NCI-H748 (cell line): ENCODE measurements at regions not wholly inside any gene's neighbourhood (a gene's known extent, or its start where the extent isn't known, plus 50 kb on each side); places are given as distances from the start of the nearest gene placed in this dataset.

Experiments used
- DNase-seq: peaks from one replicate; lab custom pipeline; 2025; ENCODE audit not compliant: unreplicated experiment; lab: John Stamatoyannopoulos, UW

DNA sequence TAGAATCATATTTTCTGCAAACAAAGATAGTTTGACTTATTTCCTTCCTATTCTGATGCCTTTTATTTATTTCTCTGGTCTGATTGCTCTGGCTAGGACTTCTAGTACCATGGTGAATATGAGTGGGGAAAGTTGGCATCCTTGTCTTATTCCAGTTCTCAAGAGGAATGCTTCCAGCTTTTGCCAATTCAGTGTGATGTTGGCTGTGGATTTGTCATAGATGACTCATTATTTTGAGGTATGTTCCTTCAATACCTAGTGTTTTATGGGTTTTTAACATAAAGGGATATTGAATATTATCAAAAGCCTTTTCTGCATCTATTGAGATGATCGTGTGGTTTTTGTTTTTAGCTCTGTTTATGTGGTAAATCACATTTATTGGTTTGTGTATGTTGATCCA, 139.4 kb upstream of the CNTN1 start:
- no peak for DNase-seq

DNA sequence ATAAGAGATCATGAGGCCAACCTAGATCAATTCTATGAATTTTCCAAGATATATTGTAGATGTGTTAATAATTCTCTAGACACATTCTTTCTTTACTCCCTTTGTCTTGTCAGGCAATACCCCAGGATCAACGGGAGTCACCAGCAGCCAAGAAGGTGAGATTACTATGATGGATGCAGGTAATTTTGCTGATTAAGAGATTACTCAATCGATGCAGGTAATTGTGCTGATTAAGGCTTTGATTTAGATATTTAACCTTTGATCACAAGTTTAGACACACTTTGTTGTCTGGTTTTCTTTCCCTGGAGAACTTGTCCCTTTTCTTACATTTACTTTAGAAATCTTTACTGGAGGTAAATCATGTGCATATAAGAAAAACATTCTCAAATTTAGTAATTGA, 134.3 kb upstream of the CNTN1 start:
- no peak for DNase-seq

DNA sequence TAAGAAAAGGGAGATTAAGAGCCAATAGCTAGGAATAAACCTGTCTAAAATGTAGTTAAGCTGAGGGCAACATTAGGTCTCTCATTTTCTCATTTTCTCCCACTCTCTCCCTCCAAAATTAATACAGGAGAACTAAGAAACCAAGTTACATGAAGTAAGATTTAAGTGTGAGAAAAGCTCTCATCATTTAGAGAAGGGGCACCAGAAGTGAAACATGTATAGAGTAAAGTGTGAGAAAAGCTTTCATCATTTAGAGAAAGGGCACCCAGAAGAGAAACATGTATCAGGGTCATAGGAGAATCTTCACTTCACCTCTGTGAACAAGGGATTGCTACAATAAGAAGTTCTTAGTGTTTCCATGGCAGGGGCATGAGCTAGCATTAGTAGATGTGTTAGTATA, 132.4 kb upstream of the CNTN1 start:
- no peak for DNase-seq

DNA sequence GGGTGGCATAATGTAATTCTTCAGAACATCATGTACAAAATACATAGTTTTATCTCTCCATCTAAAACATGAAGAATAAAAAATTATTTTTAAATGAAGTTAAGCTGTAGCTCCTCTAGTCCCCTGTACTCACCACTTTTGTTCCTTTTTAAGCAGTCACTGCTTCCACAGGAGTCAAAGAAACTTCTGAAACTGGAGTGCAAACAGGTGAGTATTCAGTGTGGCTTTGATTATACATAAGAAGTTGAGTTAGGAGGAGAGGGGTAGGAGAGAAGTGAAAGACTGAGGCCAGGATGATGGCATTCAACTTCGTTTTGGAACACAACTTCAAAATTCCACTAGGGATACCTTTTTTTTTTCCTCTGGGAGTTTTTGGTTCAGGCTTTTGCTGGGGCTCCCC, 131.4 kb upstream of the CNTN1 start:
- no peak for DNase-seq

DNA sequence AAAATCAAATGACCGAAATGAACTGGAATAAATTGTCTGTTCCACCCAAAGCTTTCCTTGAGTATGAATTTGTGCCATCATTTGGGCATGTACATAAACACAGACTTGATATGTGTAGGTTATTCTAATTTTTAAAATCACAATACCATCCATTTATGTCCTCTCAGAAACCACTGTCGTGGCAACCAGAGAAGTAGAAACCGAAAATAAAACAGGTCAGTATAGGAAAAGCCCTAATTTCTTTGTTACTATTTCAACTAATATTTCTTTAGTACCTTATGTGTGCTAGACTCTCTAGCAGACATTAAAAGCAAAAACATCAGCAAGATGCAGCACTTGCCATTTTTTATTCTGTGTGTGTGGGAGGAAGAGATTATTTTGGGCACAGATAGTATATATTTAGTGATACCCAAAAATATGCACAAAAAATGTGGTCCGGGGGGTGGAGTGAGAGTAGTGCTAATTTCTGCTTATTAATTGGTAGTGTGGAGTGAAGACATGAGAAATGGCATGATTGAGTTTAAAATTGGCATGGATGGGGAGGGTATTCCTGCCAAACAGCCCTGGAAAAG, 130.8 kb upstream of the CNTN1 start:
- DNase-seq, result no peak

DNA sequence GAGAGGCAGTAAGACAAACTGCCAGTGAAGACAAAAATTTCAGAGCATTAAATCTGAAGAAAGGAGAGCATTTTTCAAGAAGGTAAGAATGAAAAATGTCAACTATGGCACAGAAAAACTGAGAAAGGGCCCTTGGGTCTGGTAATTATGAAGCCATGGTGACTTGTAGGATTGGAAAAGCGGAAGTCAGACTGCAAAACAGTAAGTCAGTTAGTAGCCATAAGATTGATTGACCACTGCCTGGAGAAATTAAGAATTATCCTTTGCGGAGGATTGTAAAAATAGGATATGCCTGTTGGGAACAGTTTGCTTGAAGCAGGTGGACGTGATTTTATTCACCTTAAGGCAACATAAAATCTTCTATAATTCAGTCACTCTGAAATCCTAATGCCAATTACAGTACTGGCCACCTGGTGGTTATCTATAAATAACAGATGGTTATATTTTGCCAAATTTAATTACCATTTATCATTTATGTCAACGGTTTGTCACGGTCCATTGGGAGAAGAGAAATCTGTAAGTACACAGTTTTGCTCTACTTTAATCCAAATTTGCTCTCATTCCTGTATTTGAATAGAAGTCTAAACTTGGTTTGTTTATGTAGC, 127.1 kb upstream of the CNTN1 start:
- no peak for DNase-seq

DNA sequence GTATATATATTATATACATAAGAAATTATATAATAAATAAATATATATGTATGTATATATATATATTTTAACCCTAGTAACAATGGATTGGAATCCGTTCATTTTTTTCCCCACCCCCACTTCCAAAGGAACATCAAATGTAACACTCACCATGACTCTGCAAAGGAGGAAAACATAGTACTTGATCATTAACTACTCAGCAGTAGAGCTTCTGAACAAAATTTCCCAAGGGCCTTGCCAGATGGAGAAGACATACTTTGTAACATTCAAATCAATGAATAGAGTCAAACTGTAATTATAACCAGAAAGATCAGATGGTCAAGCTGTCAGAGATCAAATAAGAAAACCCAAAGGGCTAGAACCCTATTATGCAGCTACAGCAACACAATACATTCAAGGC, 126.0 kb upstream of the CNTN1 start:
- peak; percentile 35 for DNase-seq

DNA sequence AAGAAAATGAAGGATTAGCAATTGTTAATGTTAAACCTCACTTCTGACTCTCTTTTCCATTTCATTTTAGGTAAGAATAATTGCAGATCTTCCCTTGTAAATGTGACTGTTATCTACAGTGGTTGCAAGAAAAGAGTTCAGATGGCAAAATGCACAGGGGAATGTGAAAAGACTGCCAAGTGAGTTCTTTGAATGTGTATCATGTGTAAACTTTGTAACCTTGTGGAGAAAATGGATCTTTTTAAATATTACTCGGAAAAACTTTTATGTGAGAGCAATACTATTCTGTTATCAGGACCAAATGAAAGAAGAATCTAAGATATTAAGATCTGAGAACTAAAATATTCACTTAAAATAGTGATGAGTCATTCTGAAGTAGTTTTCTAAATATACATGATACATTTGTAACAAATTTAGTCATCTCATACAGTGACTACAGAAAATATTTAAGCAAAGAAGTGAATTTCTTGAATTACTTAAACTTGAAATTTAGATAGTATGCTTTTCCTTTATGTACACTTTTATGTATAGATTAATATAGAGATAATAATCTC, 122.5 kb upstream of the CNTN1 start:
- no peak for DNase-seq

DNA sequence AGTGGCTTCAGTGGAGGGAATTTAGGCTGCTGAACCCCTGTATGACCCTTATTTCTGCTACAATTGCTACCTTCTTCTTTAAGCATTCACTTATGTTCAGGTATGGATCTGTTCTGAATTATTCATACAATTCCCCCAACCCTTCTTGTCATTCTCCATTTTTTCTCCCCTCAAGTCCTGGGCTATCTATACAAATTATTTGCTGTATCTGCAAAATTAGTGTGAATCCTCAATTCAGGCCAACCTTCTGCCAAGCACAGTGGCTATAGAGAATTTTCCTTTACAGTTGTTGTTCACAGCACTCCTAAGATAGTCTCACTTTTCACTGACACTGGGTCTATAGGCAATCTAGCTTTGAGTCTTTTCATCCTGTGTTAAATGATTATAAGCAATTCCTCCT, 119.2 kb upstream of the CNTN1 start:
- DNase-seq, result no peak

DNA sequence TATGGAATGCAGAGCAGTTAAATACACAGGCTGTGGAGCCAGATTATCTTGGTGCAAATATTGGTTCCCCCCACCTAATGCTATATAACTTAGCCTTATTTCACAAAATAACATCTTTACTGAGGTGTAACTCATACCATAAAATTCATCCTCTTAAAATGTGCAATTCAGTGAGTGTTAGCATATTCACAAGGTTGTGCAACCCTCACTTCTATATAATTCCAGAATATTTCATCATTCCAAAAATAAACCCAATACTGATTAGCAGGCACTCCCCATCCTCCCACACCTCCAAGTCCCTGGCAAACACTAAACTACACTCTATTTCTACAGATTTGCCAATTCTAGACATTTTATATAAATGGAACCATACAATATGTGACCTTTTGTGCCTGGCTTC, 116.3 kb upstream of the CNTN1 start:
- DNase-seq, result no peak

DNA sequence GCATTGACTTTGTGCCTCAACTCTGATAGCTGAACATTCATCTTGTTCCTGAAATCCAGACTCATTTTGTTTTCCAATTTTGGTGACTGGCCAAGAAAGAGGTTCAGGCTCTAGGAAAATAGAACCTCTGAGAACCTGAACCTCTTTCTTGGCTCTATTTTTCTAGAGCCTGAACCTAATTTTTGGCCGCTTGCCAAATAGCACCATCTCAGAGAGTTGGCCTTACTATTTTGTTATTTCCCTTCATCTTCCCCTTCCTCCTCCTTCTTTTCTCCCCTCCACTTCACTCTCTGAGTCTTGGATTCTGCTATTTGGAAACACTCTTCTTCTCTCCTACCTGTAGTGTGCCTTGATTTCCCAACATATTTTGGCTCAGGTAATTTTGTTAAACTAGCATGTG, 114.4 kb upstream of the CNTN1 start:
- no peak for DNase-seq

DNA sequence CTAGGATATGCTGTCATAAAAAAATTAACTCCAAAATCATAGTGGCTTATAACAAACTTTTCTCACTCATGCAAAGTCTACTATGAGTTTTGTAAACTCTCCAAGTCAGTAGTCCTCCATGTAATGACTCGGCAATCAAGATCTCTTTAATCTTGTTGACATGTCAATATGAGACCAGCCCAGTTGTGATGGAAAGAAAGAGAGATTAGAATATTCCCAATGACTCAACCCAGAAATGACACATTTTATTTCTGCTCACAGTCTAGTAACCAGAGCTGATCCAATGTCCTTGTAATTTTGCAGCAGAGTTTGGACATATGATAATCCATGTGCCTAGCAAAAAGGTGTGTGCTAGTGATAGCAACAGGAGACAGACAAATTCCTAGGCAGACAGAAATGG, 112.6 kb upstream of the CNTN1 start:
- DNase-seq, result no peak

DNA sequence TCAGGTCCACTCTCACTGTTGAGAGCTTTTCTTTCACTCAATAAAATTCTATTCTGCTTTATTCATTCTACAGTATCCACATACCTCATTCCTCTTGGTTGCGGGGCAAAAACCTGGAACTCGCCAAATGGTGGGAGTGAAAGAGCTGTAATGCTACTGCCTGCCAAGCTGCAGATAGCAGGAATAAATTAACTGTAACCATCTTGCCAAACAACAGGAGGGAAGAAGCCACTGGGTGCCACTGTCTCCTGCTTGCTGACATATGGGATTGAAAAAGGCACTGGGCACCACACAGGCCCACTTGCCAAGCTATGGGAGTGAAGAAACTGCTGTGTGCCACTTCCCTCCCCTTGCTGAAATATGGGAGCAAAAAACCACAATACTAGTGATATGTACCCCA, 111.9 kb upstream of the CNTN1 start:
- DNase-seq, result no peak

DNA sequence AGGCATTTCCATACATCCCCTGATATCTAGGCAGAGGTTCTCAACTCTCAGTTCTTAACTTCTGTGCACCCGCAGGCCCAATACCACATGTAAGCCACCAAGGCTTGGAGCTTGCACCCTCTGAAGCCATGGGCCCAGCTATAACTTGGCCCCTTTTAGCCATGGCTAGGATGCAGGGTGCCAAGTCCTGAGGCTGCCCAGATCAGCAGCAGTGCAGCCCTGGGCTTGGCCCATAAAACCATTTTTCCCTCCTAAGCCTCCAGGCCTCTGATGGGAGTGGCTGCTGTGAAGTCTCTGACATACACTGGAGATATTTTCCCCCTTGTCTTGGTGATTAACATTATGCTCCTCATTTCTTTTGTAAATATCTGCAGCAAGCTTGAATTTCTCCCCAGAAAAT, 110.3 kb upstream of the CNTN1 start:
- no peak for DNase-seq

DNA sequence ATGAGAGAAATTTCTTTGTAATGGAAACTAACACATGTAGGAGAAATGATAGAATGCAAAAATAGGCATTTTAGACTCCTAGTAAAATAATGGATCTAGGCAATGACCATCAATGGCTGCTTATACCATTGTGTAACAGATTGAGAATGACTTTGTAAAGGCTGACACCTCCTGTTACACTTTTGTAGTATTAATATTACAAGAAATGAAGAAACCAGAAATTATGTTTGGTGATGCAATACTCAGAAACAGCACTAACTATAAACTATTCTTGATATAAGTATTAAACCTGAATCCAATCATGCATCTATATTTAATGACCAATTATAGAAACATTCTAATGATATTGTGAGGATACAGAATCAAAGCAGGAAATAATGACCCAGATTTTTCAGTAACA, 108.5 kb upstream of the CNTN1 start:
- no peak for DNase-seq

DNA sequence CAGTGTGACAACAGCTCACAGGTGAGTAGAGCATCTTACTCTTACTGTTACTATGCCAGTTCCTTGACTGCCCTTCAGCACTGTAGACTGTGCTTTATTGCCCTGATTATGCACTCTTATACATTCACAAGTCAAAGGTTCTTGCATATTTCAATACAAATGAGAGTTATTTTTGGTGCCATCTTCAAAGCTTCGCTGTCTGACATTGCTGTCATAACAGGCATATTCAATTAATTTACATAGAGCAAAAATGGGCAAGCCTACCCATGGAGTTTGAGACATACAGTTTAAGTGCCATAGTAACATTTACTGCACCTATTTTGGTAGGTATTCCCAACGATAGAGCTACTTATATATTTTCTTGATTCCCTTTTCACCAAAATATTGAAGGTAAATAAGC, 107.5 kb upstream of the CNTN1 start:
- no peak for DNase-seq

DNA sequence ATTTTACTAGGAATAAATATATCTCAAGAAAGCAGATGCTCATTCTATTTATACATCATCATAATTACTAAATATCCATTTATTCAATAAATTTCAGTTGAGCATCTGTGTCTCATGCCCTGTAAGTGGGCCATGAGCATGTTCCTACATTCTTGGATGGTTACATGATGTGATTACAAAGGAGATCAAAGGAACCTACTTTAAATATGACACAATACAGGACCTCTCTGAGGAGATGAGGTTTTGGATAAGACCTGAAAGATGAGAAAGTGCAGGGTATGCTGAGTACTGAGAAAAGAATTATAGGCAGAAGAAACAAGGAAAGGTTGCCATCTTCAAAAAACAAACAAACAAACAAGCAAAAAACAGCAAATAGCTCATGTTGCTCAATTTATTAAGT, 105.4 kb upstream of the CNTN1 start:
- DNase-seq, result no peak

DNA sequence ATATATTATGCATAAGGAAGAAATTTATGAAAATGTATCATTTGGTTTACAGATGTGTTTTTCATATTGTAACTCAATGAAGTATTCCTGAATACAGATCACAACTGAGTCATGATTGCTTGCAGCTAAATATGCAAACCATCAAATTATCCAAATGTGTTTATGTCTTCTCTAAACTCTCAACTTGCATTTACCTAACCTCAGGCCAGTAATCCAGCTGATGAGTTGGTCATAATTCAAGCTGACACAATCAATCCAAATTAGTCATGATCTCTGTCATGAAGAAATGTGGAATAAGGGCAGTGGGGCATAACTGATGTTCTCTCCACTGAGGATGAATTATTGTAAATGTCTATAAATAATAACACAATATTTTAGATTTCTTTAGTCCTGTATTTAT, 104.8 kb upstream of the CNTN1 start:
- no peak for DNase-seq

DNA sequence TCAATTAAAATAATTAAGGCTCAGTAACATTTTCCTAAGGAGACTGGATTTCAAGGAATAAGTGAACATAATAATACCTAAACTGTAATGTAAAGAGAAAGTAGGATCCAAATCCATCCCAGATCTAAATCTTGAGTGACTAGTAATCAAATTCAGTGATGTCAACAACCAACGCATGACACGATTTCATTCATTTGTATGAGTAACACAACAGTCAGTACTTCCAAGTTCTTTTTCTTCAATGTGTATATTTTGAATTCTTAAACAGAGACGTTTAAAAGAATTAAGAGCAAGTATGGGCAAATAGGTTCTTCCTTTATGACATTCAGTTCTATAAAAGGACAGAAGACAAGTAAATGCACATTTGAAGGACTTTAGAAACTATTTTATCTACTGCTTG, 104.3 kb upstream of the CNTN1 start:
- no peak for DNase-seq

DNA sequence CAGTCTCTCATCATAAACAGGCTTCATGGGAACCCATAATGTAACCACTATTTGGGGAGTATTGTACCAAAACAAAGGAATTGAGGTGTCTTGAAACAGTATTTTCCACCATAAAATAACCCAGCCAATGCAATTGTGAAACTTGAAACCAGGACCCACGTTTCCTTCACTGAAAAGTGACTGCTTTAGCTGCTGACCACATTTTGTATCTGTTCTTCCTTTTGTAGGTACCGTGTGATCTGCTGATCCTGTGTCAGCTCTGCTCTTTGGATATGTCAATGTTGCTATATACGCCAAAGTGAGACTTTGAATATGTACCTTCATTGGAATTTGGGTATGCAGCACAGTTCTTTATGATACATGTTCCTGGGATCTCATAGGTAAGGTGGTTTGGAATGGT, 95.1 kb upstream of the CNTN1 start:
- no peak for DNase-seq

DNA sequence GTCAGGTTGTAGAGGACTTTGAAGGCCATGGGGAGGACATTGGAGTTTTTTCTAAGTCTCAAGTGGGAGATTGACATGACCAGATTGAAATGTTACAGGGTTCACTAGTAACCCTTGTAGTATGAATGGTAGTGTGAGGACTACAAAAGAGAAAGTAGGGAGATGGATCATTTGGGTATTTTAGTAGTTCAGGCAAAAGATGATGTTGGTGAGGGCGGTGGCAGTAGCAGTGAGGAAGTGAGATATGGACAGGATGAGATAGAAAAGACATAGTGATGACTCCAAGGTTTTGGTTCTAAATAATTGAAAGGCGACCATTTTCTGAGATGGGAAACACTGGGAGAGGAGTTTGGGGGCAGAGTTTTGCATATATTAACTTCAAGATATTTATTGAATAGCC, 94.2 kb upstream of the CNTN1 start:
- DNase-seq, result no peak

DNA sequence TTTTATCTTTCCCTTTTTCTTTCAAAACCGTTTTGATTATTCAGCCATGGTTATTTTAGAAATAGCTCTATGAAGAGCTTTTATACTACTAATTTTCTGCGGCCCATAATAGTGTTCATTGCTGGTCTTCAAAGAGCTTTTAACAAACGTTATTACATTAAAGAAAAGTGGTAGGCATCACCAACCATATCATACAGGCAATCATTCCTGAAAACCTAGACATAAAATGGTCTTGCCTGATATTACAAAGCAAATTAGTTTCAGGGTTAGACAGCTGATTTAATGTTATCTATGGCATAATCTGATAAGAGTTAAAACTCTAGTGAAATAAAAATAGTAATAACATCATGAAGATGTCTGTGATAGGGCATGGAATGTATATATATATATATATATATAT, 89.7 kb upstream of the CNTN1 start:
- no peak for DNase-seq

DNA sequence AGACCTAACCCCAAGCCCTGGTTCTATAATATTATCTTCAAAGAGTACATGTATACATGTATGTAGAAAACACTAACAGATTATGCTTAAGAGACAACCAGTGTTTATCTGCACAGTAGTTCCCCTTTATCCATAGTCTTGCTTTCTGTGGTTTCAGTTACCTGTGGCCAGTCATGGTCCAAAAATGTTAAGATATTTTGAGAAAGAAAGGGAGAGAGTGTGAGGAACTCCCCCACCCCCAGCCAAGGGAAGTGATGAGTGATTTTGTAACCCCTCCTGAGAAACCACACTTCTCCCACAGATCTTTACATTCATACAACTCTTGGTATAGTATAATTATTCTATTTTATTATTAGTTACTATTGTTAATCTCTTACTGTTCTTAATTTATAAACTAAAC, 77.3 kb upstream of the CNTN1 start:
- DNase-seq, result no peak
